H1 (cell line): ENCODE measurements at regions not wholly inside any gene's neighbourhood (a gene's known extent, or its start where the extent isn't known, plus 50 kb on each side); places are given as distances from the start of the nearest gene placed in this dataset.

ENCODE experiments used
- CTCF ChIA-PET: fragments of 300-600 bp; sonication (Branson Sonifier 250); formaldehyde crosslinking; loops from one replicate; lab custom pipeline; 2021; ENCODE audit not compliant: partially characterized antibody; lab: Charles Lee
- POLR2A ChIA-PET: fragments of 300-600 bp; sonication (Branson Sonifier 250); formaldehyde crosslinking; loops from one replicate; lab custom pipeline; 2021; ENCODE audit warnings: inconsistent platforms; ENCODE audit not compliant: partially characterized antibody; lab: Charles Lee
- DNase-seq, 2 experiments: peaks; one replicate each; pipeline versions ENCODE4 v3.0.0 to v3.0.0-alpha.2; 2010 to 2022; ENCODE audit warnings: low spot score in 2 of 2, low read depth in 1 of 2, mixed read lengths in 1 of 2
- FAIRE-seq: peaks from 2 replicates; lab custom pipeline; 2011; peaks lifted over from hg19 to GRCh38; lab: Jason Lieb, UNC
- H2AFZ ChIP-seq: 2 replicates; pipeline ENCODE4 v1.8.1; 2012; ENCODE audit warnings: low read length, inconsistent platforms
- H2AK5ac ChIP-seq: 2 replicates; pipeline ENCODE4 v1.6.1; 2013; ENCODE audit warnings: low read depth, low read length
- H2BK120ac ChIP-seq: replicated peaks from 2 replicates; pipeline ENCODE3; 2013; ENCODE audit warnings: low read depth, low read length, inconsistent platforms
- H2BK12ac ChIP-seq: 2 replicates; pipeline ENCODE4 v1.6.1; 2013; ENCODE audit warnings: low read depth, low read length
- H2BK15ac ChIP-seq: 2 replicates; pipeline ENCODE4 v1.6.1; 2013; ENCODE audit warnings: low read length
- H2BK20ac ChIP-seq: 2 replicates; pipeline ENCODE4 v1.6.1; 2013; ENCODE audit warnings: low read length
- H2BK5ac ChIP-seq: 2 replicates; pipeline ENCODE4 v1.6.1; 2013; ENCODE audit warnings: low read depth, low read length
- H3K14ac ChIP-seq: 2 replicates; pipeline ENCODE4 v1.6.1; 2013; ENCODE audit warnings: inconsistent platforms; ENCODE audit not compliant: insufficient read length
- H3K18ac ChIP-seq: 2 replicates; pipeline ENCODE4 v1.6.1; 2013; ENCODE audit warnings: low read length; ENCODE audit errors: extremely low read depth
- H3K23ac ChIP-seq: 2 replicates; pipeline ENCODE4 v1.6.1; 2013; ENCODE audit warnings: inconsistent platforms; ENCODE audit not compliant: insufficient read length
- H3K23me2 ChIP-seq: 2 replicates; pipeline ENCODE4 v1.6.1; 2013; ENCODE audit warnings: low read depth, low read length
- H3K27ac ChIP-seq: 2 replicates; pipeline ENCODE4 v1.6.1; 2011; ENCODE audit warnings: low read depth, low read length, inconsistent platforms
- H3K27me3 ChIP-seq, 4 experiments: replicated peaks in 1 of 4; 1 replicate in 1 of 4; 2 replicates in 3 of 4; pipeline versions ENCODE4 v1.6.1 to v1.8.1; 2011 to 2013; ENCODE audit warnings: low read length in 3 of 4, mild to moderate bottlenecking in 3 of 4, inconsistent platforms in 2 of 4, mixed read lengths in 2 of 4, moderate library complexity in 1 of 4; ENCODE audit not compliant: control insufficient read depth in 3 of 4, insufficient read depth in 3 of 4; ENCODE audit errors: extremely low read depth in 1 of 4
- H3K36me3 ChIP-seq, 4 experiments: 2 replicates each; pipeline versions ENCODE4 v1.6.1 to v1.8.1; 2011 to 2013; ENCODE audit warnings: mild to moderate bottlenecking in 4 of 4, low read length in 3 of 4, moderate library complexity in 2 of 4, control low read depth in 1 of 4, inconsistent platforms in 1 of 4; ENCODE audit not compliant: insufficient read depth in 4 of 4, control insufficient read depth in 2 of 4
- H3K4ac ChIP-seq: replicated peaks from 2 replicates; pipeline ENCODE3; 2013; ENCODE audit warnings: low read length, low read depth, mixed read lengths, inconsistent platforms; ENCODE audit not compliant: insufficient read length
- H3K4me1 ChIP-seq, 4 experiments: replicated peaks in 1 of 4; 1 replicate in 1 of 4; 2 replicates in 3 of 4; pipeline versions ENCODE4 v1.6.1 to v1.8.1; 2011 to 2013; ENCODE audit warnings: low read length in 3 of 4, inconsistent platforms in 2 of 4, mixed read lengths in 1 of 4; ENCODE audit not compliant: insufficient read depth in 4 of 4, control insufficient read depth in 3 of 4
- H3K4me2 ChIP-seq, 2 experiments: 2 replicates each; pipeline versions ENCODE4 v1.6.1 to v1.8.1; 2011 to 2013; ENCODE audit warnings: low read depth in 2 of 2, low read length in 2 of 2, control low read depth in 1 of 2, inconsistent platforms in 1 of 2, mild to moderate bottlenecking in 1 of 2; ENCODE audit not compliant: insufficient read depth in 1 of 2
- H3K4me3 ChIP-seq, 4 experiments: fragments of 200-600, 300-600 bp in 1 of 4; sonication (generic), shearing (Covaris generic), sonication (Bioruptor Twin) in 1 of 4; 2 replicates each; pipeline versions ENCODE4 v1.5.1 to v1.8.1; 2011 to 2016; ENCODE audit warnings: low read length in 4 of 4, low read depth in 3 of 4, control low read depth in 2 of 4, inconsistent platforms in 2 of 4, mild to moderate bottlenecking in 2 of 4, mixed read lengths in 1 of 4, moderate library complexity in 1 of 4; ENCODE audit not compliant: insufficient read depth in 2 of 4; ENCODE audit errors: extremely low read depth in 1 of 4
- H3K56ac ChIP-seq: replicated peaks from 2 replicates; pipeline ENCODE3; 2013; ENCODE audit warnings: low read depth, mild to moderate bottlenecking, mixed read lengths, low read length, inconsistent platforms; ENCODE audit not compliant: insufficient read length
- H3K79me1 ChIP-seq: 2 replicates; pipeline ENCODE4 v1.6.1; 2013; ENCODE audit warnings: low read depth, low read length, control low read depth
- H3K79me2 ChIP-seq, 2 experiments: 2 replicates each; pipeline versions ENCODE4 v1.6.1 to v1.8.1; 2012 to 2013; ENCODE audit warnings: low read length in 2 of 2, mild to moderate bottlenecking in 2 of 2, inconsistent platforms in 1 of 2; ENCODE audit not compliant: insufficient read depth in 2 of 2, control insufficient read depth in 1 of 2
- H3K9ac ChIP-seq, 4 experiments: replicated peaks in 1 of 4; 1 replicate in 1 of 4; 2 replicates in 3 of 4; pipeline versions ENCODE4 v1.6.1 to v1.8.1; 2011 to 2013; ENCODE audit warnings: low read depth in 3 of 4, low read length in 3 of 4, control low read depth in 2 of 4, mild to moderate bottlenecking in 2 of 4, moderate library complexity in 2 of 4, inconsistent platforms in 1 of 4; ENCODE audit errors: extremely low read depth in 1 of 4
- H3K9me3 ChIP-seq, 2 experiments: 2 replicates each; pipeline versions ENCODE4 v1.6.1 to v1.8.1; 2012 to 2013; ENCODE audit warnings: mild to moderate bottlenecking in 2 of 2, moderate library complexity in 2 of 2, control low read depth in 1 of 2, inconsistent platforms in 1 of 2, low read depth in 1 of 2, low read length in 1 of 2, mixed read lengths in 1 of 2; ENCODE audit not compliant: insufficient read depth in 2 of 2
- H4K20me1 ChIP-seq, 2 experiments: replicated peaks in 1 of 2; 2 replicates each; pipeline versions ENCODE3 to v1.8.1; 2011 to 2013; ENCODE audit warnings: inconsistent platforms in 2 of 2, low read length in 2 of 2, mild to moderate bottlenecking in 1 of 2; ENCODE audit not compliant: insufficient read depth in 2 of 2, control insufficient read depth in 1 of 2
- H4K5ac ChIP-seq: 2 replicates; pipeline ENCODE4 v1.6.1; 2013; ENCODE audit warnings: low read length, low read depth, mixed read lengths, inconsistent platforms; ENCODE audit not compliant: insufficient read length
- H4K8ac ChIP-seq: 2 replicates; pipeline ENCODE4 v1.8.0; 2013; ENCODE audit warnings: mild to moderate bottlenecking, moderate library complexity, low read length, inconsistent platforms; ENCODE audit not compliant: insufficient read depth; ENCODE audit errors: extremely low read depth
- H4K91ac ChIP-seq: replicated peaks from 2 replicates; pipeline ENCODE3; 2013; ENCODE audit warnings: low read length, mixed read lengths, inconsistent platforms; ENCODE audit not compliant: insufficient read length
- BCL11A ChIP-seq, 2 experiments: IDR thresholded peaks; one replicate each; pipeline ENCODE4 v1.6.1; 2011; ENCODE audit warnings: low read depth in 2 of 2, low read length in 2 of 2, mild to moderate bottlenecking in 2 of 2
- CBX8 ChIP-seq: fragments of 300-800, 300-1000 bp; sonication (generic); IDR thresholded peaks from 2 replicates; pipeline ENCODE4 v1.7.1; 2016; ENCODE audit warnings: low read depth, low read length, borderline replicate concordance
- CHD2 ChIP-seq: IDR thresholded peaks from 2 replicates; pipeline ENCODE4 v1.6.1; 2012; ENCODE audit warnings: low read length, improper control_type of control experiment
- EGR1 ChIP-seq: IDR thresholded peaks from 2 replicates; pipeline ENCODE4 v1.6.1; 2011; ENCODE audit warnings: low read depth, low read length, borderline replicate concordance
- JUN ChIP-seq: IDR thresholded peaks from 2 replicates; pipeline ENCODE4 v1.6.1; 2011; ENCODE audit warnings: low read depth, mild to moderate bottlenecking, improper control_type of control experiment, low read length
- NANOG ChIP-seq: IDR thresholded peaks from 2 replicates; pipeline ENCODE4 v1.6.1; 2011; ENCODE audit warnings: low read length, low read depth, mild to moderate bottlenecking, inconsistent platforms; ENCODE audit not compliant: insufficient read depth, poor library complexity, severe bottlenecking
- PHF8 ChIP-seq: fragments of 200-600 bp; sonication (generic); conservative IDR thresholded peaks from 2 replicates; pipeline ENCODE4 v1.7.1; 2012; ENCODE audit warnings: low read depth, mild to moderate bottlenecking, inconsistent platforms, low read length, moderate library complexity
- POLR2AphosphoS5 ChIP-seq: IDR thresholded peaks from 2 replicates; pipeline ENCODE4 v1.6.1; 2011; ENCODE audit warnings: low read depth, low read length
- POU5F1 ChIP-seq: IDR thresholded peaks from 2 replicates; pipeline ENCODE4 v1.6.1; 2011; ENCODE audit warnings: low read depth, mild to moderate bottlenecking, low read length, moderate library complexity
- SAP30 ChIP-seq: fragments of 300-600 bp; sonication (generic); IDR thresholded peaks from 2 replicates; pipeline ENCODE4 v1.7.1; 2012; ENCODE audit warnings: low read length, moderate library complexity, mild to moderate bottlenecking, inconsistent platforms; ENCODE audit not compliant: insufficient read depth, insufficient replicate concordance
- TAF1 ChIP-seq: IDR thresholded peaks from 2 replicates; pipeline ENCODE4 v1.6.1; 2011; ENCODE audit warnings: mild to moderate bottlenecking, low read depth, low read length
- WGBS, 2 experiments: shearing (Covaris generic) in 1 of 2; methylation state at CpG; one replicate each; pipeline versions ENCODE4 v1.1.6 to v1.1.7; 2013 to 2015; ENCODE audit warnings: low lambda C conversion rate in 2 of 2, mixed read lengths in 2 of 2, inconsistent platforms in 1 of 2, low coverage in 1 of 2, missing lambda C conversion rate in 1 of 2; ENCODE audit not compliant: insufficient replicate concordance in 2 of 2, insufficient coverage in 1 of 2, insufficient read length in 1 of 2; ENCODE audit errors: extremely low coverage in 1 of 2, missing lambda C conversion rate in 1 of 2; 5-methylcytosine and 5-hydroxymethylcytosine counted together
- TF ChIP-seq, protein P1 (sequence below), 3 experiments: IDR thresholded peaks; 1 replicate in 2 of 3; 2 replicates in 1 of 3; pipeline versions ENCODE4 v1.5.1 to v1.6.1; 2011; ENCODE audit warnings: low read length in 3 of 3, mild to moderate bottlenecking in 3 of 3, inconsistent platforms in 2 of 3, low read depth in 1 of 3, moderate library complexity in 1 of 3; ENCODE audit not compliant: insufficient read depth in 1 of 3; ENCODE audit errors: control extremely low read depth in 1 of 3

DNA sequence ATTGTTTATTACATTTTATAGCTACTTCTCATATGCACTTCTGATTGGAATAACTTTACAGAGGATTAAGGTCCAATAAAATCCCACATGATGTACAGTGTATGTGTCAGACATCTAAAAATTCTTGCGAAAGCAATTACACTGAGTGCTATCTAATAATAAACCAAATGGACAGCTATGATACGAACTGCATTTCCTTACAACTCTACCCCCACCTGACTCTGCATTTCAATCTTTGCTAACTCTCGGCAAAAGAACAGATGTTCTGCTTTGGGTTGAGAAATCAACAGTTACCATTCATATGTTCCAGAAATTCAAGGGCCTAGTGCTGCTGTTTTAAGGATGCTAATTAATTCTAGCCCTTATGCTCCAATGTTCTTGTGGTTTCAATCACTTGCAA, 287.9 kb upstream of the NOCT start:
- no peak overlapping the region for H3K23ac ChIP-seq
- no peak overlapping the region for H4K91ac ChIP-seq
- no peak overlapping the region for H2BK120ac ChIP-seq
- no peak overlapping the region for H3K27ac ChIP-seq
- H2AK5ac ChIP-seq: no peak overlapping the region
- H2BK15ac ChIP-seq: no peak overlapping the region
- H3K4me1 ChIP-seq: peaks cover 0 to 14% (median 7%) of the 10 kb centered on the region in 4 experiments; a peak in 3 of 7 replicates
- POLR2A ChIA-PET: no interaction called here
- H3K23me2 ChIP-seq: no peaks in the 10 kb centered on the region
- WGBS, 2 experiments: 88% methylated on average over 3 of the region's 3 CpGs; no CpG with 5 or more reads in 1 of the 2 experiments
- H4K20me1 ChIP-seq: no peaks in the 10 kb centered on the region
- no peaks in the 10 kb centered on the region for H3K9me3 ChIP-seq
- no peak overlapping the region for H3K18ac ChIP-seq
- H3K36me3 ChIP-seq: no peaks in the 10 kb centered on the region
- DNase-seq (no peak), FAIRE-seq (no peak)
- no peak overlapping the region for H3K4ac ChIP-seq
- H3K27me3 ChIP-seq: no peaks in the 10 kb centered on the region
- H3K79me2 ChIP-seq: no peaks in the 10 kb centered on the region
- H2AFZ ChIP-seq: no peak overlapping the region
- H2BK5ac ChIP-seq: no peak overlapping the region
- no peak overlapping the region for H4K8ac ChIP-seq
- H3K4me2 ChIP-seq: no peak overlapping the region
- no peak overlapping the region for H2BK12ac ChIP-seq
- H4K5ac ChIP-seq: no peak overlapping the region
- H3K4me3 ChIP-seq: no peak overlapping the region
- no peak overlapping the region for H2BK20ac ChIP-seq
- no peaks in the 10 kb centered on the region for H3K79me1 ChIP-seq
- H3K56ac ChIP-seq: no peak overlapping the region
- CTCF ChIA-PET: no interaction called here
- H3K9ac ChIP-seq: no peak overlapping the region
- no peak overlapping the region for H3K14ac ChIP-seq
- TF ChIP-seq POLR2AphosphoS5 (no peak), NANOG (no peak), CBX8 (no peak), BCL11A (IDR thresholded peaks at IDR 0.05; ENCODE audit: low read depth in 2 of 2, low read length in 2 of 2) (no peak), POU5F1 (no peak), TAF1 (no peak), EGR1 (no peak), CHD2 (no peak), PHF8 (no peak), SAP30 (no peak), JUN (no peak)
- TF ChIP-seq, protein P1, sequence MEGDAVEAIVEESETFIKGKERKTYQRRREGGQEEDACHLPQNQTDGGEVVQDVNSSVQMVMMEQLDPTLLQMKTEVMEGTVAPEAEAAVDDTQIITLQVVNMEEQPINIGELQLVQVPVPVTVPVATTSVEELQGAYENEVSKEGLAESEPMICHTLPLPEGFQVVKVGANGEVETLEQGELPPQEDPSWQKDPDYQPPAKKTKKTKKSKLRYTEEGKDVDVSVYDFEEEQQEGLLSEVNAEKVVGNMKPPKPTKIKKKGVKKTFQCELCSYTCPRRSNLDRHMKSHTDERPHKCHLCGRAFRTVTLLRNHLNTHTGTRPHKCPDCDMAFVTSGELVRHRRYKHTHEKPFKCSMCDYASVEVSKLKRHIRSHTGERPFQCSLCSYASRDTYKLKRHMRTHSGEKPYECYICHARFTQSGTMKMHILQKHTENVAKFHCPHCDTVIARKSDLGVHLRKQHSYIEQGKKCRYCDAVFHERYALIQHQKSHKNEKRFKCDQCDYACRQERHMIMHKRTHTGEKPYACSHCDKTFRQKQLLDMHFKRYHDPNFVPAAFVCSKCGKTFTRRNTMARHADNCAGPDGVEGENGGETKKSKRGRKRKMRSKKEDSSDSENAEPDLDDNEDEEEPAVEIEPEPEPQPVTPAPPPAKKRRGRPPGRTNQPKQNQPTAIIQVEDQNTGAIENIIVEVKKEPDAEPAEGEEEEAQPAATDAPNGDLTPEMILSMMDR (IDR thresholded peaks at IDR 0.05; ENCODE audit: control extremely low read depth in 1 of 3, insufficient read depth in 1 of 3, low read depth in 1 of 3, low read length in 3 of 3): no peak
